NCI-H524 (cell line): ENCODE measurements at regions not wholly inside any gene's neighbourhood (a gene's known extent, or its start where the extent isn't known, plus 50 kb on each side); places are given as distances from the start of the nearest gene placed in this dataset.
"Not testable (repeated sequence)": the region's sequence is repeated elsewhere in the genome, so short reads cannot be mapped to it uniquely, and the experiment has no call there.

Experiments
- DNase-seq, 2 experiments: peaks; one replicate each; lab custom pipeline; 2025; lab: John Stamatoyannopoulos, UW

GRCh38 chr7:119937745-119938144, 335.2 kb upstream of the KCND2 start:
- DNase-seq, result no peak

DNA sequence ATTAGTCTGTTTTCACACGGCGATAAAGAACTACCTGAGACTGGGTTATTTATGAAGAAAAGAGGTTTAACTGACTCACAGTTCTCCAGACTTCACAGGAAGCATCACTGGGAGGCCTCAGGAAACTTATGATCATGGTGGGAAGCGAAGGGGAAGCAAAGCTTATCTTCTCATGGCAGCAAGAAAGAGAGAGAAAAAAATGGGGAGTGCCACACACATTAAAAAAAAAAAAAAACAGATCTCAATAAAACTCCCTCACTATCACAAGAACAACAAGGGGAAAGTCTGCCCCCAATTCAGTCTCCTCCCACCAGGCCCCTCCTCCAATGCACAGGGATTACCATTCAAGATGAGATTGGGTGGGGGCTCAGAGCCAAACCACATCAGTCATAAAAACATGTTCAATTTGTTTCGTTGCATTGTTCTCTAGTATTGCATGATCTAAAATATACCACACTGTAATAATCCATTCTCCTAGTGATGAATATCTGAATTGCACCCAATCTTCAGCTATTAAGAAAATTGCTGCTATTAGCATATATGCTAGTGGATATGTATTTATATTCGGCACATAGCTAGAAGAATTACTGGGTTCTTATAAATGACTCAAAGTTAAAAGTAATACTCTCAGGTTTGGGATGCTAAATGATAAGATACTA, 328.9 kb upstream of the KCND2 start:
- no peak for DNase-seq

DNA sequence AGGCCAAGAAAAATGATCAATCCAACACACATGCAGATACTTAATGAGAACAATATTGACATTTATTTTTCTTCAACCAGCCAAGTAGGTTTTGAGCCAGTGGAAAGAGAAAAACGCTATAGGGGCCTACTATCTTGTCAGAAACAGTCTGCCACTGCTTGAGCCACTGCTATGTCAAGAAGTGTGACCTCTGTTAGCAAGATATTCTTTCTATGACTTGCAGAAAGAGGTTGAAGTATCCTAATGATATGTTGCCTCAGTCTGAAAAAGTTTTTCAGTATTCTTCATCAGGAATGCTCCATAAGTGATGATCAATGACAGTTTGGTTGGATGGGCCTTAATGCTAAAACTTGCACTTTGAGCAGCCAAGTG, 328.4 kb upstream of the KCND2 start:
- DNase-seq, result no peak

GRCh38 chr7:119945822-119946221, 327.2 kb upstream of the KCND2 start:
- DNase-seq, result no peak

- no peak for DNase-seq
Observed at GRCh38 chr7:119949053-119949452, 323.9 kb upstream of the KCND2 start.

GRCh38 chr7:119950390-119951041, 322.5 kb upstream of the KCND2 start:
- DNase-seq, result not testable (repeated sequence)

DNA sequence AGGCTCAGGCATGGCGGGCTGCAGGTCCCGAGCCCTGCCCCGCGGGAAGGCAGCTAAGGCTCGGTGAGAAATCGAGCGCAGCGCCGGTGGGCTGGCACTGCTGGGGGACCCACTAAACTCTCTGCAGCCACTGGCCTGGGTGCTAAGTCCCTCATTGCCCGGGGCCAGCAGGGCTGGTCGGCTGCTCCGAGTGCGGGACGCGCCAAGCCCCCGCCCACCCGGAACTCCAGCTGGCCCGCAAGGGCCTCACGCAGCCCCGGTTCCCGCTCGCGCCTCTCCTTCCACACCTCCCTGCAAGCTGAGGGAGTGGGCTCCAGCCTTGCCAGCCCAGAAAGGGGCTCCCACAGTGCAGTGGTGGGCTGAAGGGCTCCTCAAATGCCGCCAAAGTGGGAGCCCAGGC, 321.4 kb upstream of the KCND2 start:
- not testable (repeated sequence) for DNase-seq

DNA sequence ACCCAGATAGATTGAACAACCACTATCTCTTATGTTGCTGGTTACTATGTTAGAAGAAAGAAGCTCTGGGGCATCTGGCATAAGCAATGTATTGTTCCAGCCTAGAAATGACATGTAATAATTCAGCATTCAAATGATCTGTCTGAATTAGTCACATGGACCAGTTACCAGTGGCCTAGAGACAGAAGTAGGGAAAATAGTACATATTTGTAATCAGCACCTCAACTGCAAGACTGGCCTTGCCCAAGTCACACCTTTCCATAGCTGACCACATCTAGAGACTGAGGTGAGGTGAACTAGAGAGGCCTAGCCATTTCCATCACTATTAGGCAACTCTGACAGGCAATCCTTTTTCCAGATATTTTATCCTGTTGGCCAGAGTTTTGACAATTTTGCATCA, 315.6 kb upstream of the KCND2 start:
- no peak for DNase-seq

GRCh38 chr7:119959811-119960210, 313.2 kb upstream of the KCND2 start:
- DNase-seq, result no peak

GRCh38 chr7:119963654-119964053, 309.3 kb upstream of the KCND2 start:
- DNase-seq, result no peak

DNA sequence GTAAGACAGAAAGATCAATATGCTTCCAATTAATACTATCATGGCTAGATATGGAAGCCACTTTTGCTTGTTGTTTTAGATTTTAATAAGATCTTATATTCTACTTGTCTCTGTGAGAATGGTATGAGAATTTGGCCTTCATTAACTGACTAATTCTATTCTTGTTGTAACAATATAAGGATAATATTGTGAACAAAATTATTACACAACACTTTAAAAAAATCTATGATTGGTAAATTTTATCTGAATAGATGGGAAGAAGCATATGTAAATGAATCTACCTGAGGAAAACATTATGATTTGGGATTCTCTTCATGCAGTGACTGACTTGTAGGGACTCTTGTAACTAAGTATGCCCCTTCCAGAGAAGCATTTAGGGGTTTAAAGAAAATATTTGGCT, 308.9 kb upstream of the KCND2 start:
- no peak for DNase-seq

DNA sequence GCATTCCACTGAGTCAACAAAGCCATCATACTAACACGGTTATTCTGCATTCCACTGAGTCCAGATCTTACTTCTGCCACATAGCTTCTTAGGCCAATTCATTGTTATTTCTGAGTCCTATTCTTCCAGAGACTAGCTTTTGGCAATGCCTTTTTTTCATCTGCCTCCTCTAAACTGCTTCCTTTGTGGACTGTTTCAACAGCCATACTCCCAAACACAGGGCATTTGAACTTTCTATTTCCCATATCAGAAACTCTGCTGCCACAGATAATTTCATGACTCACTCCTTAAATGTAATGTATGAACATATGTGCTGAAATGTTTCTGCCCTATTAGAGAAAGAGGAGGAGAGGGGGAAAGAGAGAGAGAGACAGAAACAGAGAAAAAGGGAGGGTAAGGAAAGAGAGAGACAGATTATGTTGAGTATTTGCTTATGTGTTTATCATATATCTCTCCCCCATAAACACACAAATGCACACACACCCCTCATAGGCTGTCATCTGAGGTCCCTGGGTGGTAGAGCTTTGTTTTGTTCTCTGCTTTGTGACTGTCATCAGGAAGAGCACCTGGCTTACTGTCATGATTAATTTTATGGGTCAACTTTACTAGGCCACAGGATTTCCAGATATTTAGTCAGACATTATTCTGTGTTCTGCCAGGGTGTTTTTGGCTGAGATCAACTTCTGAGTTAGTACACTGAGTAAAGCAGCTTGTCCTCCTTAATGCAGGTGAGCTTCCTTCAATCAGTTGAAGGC, 308.0 kb upstream of the KCND2 start:
- DNase-seq, result no peak

- DNase-seq, result no peak
Observed at GRCh38 chr7:119967221-119967620, 305.8 kb upstream of the KCND2 start.

DNA sequence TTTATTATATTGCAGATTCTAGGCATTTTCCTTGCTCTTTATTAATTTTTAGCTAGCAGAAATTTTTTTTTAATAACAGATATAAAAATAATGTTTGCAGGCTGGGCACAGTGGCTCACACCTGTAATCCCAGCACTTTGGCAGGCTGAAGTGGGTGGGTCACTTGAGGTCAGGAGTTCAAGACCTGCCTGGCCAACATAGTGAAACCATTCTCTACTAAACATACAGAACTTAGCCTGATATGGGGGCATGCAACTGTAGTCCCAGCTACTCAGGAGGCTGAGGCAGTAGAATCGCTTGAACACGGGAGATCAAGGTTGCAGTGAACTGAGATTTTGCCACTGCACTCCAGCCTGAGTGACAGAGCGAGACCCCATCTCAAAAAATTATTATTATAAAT, 304.6 kb upstream of the KCND2 start:
- not testable (repeated sequence) for DNase-seq

- DNase-seq, result no peak
Observed at GRCh38 chr7:119969054-119969453, 303.9 kb upstream of the KCND2 start.

DNA sequence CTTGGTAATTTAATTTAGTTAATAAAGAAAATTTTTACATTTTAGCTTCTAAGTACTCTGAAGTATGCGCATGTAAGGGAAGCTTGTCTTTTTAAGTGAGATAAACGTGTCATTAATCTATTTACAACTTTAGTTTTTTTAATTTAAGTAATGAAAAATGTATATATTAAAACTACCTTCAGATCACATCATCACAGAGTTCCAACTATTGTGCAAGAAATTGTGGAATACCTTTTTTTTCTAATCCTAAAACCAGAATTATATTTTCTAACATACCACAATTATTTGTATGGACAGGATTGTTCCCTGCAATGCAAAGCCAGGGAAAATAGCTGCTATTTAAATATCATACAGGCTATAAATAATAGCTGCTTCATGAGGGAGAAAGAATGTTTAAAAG, 303.2 kb upstream of the KCND2 start:
- DNase-seq, result no peak

- no peak for DNase-seq
Observed at GRCh38 chr7:119974972-119975371, 298.0 kb upstream of the KCND2 start.

- no peak for DNase-seq
Observed at GRCh38 chr7:119982884-119983283, 290.1 kb upstream of the KCND2 start.

DNA sequence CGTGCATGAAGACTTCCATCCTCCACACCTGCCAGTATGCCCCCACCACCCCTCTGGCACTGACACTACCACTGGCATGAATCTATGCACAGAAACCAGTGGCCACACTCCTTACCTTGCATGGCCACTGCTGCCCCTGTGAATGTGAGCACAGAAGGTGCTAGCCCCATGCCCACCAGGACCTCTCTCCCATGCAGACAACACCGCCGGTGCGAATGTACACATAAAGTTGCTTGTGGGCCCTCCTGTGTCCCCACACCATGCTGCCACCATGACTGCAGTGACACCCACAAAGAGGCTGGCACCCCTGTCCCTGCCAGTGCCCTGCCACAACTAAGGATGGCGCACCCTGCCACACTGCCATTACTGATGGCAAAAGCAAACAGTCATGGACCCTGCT, 289.5 kb upstream of the KCND2 start:
- no peak for DNase-seq

DNA sequence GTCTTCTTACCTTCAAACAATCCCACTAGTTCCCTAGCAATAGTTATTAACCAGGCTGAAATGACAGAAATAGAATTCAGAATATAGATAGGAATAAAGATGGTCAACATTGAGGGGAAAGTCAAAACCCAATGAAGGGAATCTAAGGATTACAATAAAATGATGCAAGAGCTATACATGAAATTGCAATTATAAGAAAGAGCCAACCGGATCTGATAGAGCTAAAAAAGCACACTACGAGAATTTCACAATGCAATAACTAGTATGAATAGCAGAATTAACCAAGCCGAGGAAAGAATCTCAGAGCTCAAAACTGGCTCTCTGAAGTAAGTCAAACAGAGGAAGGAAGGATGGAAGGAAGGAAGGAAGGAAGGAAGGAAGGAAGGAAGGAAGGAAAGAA, 288.7 kb upstream of the KCND2 start:
- DNase-seq, result no peak

GRCh38 chr7:119988401-119988800, 284.6 kb upstream of the KCND2 start:
- no peak for DNase-seq

GRCh38 chr7:119994928-119995327, 278.0 kb upstream of the KCND2 start:
- no peak for DNase-seq

DNA sequence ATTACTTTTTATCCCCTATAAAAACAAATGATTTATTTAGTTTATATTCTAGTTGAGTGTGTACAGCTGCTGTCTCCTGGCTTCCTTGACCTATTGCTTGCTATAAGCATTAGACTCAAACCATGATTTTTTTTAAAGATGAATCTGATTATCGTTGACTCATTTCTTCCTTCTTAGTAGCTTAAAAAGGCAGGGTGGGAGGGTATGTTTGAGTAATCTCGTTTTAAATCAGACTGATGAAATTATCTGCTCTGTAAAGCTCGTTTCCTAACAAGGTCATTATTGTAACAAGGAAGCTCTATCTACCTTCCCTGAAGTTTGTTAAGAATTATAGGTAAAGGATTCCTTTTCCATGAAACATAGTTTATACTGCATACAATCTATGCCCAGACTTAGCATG, 276.3 kb upstream of the KCND2 start:
- DNase-seq, result no peak
